ENCODE measurements at regions not wholly inside any gene's neighbourhood (a gene's known extent, or its start where the extent isn't known, plus 50 kb on each side); places are given as distances from the start of the nearest gene placed in this dataset.

DNA sequence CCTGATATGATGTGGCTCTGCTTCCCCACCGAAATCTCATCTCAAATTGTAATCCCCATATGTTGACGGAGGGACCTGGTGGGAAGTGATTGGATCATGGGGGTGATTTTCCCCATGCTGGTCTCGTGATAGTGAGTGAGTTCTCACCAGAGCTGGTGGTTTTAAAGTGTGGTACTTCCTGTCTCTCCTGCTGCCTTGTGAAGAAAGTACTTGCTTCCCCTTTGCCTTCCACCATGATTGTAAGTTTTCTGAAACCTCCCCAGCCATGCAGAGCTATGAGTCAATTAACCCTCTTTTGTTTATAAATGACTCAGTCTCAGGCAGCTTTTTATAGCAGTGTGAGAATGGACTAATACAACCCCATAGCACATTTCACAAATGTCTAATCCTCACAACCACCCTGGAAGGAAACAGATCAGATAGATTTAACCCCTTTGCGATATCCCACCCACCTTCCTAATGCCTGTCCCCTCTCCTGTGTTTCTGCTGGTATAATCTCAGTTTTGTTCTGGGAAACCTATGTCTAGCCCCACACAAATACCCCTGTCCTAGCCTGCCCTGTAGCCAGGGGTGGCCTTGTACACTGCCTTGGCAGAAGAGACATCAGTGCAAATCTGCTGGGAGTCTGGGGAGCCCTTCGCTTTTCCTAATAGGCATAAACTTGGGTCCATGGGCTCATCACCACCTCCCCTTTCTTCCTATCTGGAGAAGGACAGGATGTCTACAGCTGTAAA lies 157.0 kb upstream of the RAI14 start:
- in situ Hi-C loops (cut with MboI; ENCODE audit: low sequenced_read_pairs), result loop anchor here (25.0 kb wide), 1 partner anchor 513 kb away; no protein-coding TSS in a partner anchor

DNA sequence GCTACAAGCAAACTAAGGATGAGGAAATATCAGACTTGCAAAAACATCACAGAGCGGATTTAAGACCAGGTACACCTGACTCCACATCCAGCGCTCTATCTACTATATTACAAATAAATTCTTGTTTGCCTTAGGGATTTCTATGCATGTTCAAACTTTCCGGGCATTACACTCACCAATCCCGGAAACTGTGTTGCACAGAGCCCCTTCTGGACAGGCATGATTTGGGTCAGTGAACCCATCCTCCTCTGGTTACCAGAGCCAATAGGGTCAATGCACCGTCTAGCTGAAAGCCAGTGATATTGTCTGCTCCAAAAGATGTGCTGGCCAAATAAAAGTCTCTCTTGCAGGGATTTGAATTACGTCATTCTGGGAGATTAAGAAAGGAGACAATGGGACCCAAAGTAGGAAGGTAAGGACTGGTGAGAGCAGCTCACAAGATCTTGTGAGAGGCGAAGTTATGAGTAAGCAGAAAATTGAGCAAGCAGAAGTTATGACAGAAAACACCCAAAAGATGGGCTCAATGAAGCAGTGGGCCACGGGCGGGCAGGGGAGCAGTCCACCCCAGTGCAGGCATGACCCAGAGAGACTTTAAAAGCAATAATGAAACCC lies 155.8 kb upstream of the RAI14 start:
- in situ Hi-C loops (cut with MboI; ENCODE audit: low sequenced_read_pairs), result no loop called here

DNA sequence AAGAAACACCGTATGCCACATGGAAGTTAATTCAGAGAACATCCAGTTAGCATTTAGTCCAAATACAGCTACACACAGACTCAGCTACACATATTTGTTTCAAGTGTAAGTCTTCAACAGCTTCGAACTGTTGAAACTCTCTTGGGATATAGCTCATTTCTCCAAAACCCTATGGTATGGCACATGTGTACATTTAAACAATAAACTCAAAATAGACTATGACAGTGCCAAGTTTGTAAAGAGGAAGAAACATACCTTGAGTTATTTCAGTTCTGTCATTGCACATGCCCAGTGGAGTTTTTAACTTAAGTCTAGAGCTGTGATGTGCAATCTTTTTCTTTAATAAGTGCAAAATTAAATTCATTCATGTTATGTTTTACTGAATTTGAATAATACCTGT lies 155.1 kb upstream of the RAI14 start:
- in situ Hi-C loops (cut with MboI; ENCODE audit: low sequenced_read_pairs), result no loop called here

DNA sequence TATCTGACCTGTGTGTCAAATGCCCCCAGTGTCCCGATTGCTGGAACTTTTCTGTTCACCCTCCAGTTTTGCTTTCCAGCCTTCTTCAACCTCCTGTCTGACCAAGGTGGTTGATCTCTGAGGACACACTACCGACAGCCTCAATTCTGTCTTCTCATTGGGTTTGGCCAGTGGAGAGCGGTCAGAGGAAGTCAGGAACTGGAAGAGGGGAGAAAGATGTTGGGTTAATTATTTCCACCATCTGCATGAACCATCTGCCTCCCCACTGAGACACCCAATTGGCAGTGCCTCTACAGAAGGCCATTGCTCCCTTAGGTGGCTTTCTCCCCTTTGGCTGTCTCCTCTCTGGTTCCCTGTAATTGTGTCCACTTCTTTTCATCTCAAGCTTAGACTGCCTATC lies 154.3 kb upstream of the RAI14 start:
- in situ Hi-C loops (cut with MboI; ENCODE audit: low sequenced_read_pairs), result no loop called here

- in situ Hi-C loops (cut with MboI; ENCODE audit: low sequenced_read_pairs), result no loop called here
These were observed 153.5 kb upstream of the RAI14 start for GRCh38 chr5:34502581-34502980.

DNA sequence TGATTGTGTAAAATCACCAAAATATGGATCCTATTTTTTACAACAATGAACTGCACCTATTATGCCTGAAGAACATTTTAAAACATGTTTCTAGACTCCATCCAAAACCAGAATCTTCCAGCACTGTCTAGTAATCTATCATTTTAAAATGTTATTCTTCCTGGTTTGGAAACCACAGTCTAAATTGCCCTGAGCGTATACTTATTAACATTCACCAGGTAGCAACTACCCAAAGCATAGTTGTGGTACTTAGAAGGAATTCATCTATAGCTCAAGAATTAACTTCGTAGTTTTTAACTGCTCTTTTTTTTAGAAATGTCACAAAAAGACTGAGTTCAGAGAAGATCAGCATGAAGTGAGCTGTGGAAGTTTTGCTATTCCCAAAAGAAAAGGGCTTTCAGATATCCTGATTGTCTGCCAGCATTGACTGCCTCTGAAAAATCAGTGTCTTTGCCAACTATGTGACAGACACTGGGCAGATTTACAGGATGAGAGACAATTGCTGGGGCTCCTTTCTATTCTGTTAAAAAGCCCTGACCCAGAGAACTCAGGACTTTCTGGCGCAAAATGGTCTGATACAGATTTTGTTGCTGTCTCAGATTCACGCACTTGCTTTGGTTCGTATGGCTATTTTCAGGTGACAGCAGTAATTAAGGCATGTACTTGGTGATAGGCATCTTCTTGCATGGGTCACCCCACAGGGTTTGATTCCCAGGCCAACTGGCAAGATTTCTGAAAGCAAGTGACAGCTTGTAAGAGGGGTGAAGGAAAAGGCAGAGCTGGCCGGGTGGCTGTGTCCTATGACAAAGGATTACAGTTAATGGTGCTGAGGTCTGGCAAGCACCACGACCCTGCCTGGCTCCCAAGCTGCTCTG lies 152.5 kb upstream of the RAI14 start:
- in situ Hi-C loops (cut with MboI; ENCODE audit: low sequenced_read_pairs), result no loop called here

GRCh38 chr5:34504967-34505366 lies 151.2 kb upstream of the RAI14 start:
- in situ Hi-C loops (cut with MboI; ENCODE audit: low sequenced_read_pairs), result no loop called here

GRCh38 chr5:34505731-34506130 lies 150.4 kb upstream of the RAI14 start:
- in situ Hi-C loops (cut with MboI; ENCODE audit: low sequenced_read_pairs), result no loop called here

- in situ Hi-C loops (cut with MboI; ENCODE audit: low sequenced_read_pairs), result no loop called here
These were observed 148.2 kb upstream of the RAI14 start for GRCh38 chr5:34507933-34508332.

DNA sequence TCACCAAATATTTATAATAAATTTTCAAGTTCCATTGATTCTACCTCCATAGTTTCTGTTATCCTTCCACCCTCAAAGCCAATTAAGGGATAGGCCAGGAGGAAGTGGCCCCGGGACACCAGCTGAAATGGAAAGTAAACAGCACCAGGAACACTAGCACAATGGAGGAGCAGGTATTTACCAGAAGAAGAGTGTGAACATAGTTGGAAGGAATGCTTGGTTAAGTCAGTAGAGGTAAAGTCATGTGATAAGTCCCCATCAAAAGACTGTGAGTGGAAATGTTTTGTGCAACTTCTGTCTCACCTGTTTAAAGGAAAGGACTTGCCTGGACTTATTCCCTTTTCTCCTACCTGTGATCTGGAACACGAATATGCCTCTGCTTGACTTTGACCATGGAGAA lies 146.7 kb upstream of the RAI14 start:
- in situ Hi-C loops (cut with MboI; ENCODE audit: low sequenced_read_pairs), result no loop called here

DNA sequence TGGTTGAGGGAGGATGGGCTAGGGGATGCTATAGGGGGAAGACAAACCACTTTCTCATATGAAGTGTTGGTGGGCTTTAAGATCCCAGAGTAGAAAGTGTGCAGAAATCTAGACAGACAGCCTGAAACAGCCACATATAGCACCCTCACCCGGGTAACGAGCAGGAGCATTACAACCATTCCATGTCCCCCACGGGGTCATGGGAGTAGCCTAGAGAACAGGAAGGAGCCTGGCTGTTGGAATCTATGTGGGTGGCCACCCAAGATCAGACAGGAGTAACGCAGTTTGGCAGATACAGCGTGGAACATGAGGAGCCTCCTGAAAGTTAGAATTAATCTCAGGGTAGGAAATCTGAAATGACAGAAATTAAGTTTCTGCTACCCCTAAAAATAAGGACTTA lies 146.1 kb upstream of the RAI14 start:
- in situ Hi-C loops (cut with MboI; ENCODE audit: low sequenced_read_pairs), result no loop called here

DNA sequence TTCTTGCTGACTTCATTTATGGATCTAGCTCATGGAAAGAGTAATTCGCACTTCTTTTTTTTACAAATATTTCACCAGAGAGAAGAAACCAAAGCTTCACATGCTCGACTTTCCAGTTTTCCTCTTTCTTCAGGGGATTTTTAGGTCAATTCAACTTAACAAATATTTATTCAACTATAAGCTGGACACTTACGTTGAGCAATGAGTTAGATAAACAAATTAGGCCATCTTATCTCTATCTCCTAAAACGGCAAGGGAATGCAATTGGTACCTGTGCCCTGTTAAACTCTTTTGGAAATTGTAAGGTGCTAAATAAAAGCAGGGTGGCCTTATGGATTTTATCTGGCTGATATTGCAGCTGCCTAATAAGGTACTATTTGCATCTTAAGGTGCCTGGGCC lies 145.1 kb upstream of the RAI14 start:
- in situ Hi-C loops (cut with MboI; ENCODE audit: low sequenced_read_pairs), result no loop called here

DNA sequence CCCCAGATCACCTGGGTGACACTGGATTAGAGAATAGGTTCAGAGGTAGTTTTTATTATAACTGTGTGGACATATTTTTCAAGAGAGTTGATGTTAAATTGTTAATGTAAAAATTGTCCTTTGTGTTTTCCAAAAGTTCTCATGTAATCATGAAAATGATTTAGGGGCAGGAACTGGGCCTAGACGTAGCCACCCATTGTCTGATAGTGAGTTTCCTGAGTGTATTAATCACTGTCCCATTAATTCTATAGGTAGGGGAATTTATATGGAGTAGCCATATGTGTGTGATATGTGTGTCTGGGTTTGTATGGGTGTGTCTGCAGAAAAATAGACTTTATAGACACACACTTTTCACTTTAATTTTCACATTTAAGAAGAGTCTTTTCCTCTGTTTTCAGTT lies 144.6 kb upstream of the RAI14 start:
- in situ Hi-C loops (cut with MboI; ENCODE audit: low sequenced_read_pairs), result no loop called here

GRCh38 chr5:34511915-34512314 lies 144.2 kb upstream of the RAI14 start:
- in situ Hi-C loops (cut with MboI; ENCODE audit: low sequenced_read_pairs), result no loop called here

DNA sequence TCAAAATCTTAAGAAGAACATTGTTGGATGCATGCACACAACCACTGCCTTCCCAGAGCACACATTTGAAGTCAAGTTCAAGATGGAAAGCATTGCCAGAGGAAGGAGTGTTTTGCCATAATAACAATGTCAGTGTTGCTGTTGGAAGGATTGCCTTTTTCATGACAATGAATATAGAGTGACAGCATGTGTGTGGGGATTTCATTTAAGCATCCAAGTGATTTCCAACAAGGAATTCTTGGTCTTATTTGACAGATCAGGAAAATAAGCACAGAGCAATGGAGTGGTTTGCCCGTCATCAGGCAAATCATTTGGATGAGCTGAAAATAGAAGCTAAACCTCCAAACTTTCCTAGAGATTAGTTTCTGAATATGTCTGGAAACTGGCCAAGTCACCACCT lies 140.0 kb upstream of the RAI14 start:
- in situ Hi-C loops (cut with MboI; ENCODE audit: low sequenced_read_pairs), result no loop called here

GRCh38 chr5:34516686-34517085 lies 139.4 kb upstream of the RAI14 start:
- in situ Hi-C loops (cut with MboI; ENCODE audit: low sequenced_read_pairs), result no loop called here

DNA sequence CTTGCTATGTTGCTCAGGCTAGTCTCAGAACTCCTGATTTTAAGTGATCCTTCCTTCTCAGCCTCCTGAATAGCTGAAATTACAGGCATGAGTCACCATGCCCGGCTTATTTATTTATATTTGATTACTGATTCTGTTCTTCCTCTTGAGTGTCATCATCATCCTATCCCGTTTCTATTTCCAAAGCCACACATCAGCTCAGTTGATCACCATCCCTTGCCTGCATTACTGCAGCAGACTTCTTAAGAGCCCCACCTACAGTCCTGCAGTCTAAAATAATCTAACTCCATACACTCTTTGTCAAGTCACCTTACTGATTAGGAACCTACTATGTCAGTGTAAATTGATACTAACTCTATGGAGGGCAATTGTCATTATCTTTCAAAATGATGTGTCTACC lies 138.9 kb upstream of the RAI14 start:
- in situ Hi-C loops (cut with MboI; ENCODE audit: low sequenced_read_pairs), result no loop called here

DNA sequence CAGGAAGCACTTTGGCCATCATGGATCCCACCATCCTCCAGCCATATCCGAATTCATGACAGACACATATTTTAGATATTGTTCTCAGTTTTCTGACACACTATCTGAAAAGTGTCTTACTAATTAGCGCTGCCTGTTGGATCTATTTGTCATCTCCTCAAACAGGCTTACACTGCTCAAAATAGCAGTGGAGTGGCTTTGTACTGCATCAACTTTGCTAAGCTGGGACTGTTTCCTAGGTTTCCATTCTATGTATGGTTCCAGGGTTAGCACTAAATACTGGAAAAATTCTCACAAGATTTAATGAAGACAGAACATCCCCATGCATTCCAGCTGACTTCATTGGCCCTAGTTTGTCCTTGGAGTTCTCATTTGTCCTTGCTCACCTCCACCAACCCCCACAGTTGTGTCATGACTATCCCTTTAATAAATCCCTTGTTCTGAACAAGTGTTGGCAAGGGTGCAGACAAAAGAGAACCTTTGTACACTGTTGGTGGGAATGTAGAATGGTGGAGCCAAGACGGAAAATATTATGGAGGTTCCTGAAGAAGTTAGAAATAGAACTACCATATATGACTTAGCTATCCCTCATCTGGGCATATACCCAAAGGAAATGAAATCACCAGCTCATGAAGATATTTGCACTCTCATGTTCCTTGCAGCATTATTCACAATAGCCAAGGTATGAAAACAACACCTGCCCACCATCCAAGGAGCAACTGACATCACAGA lies 136.5 kb upstream of the RAI14 start:
- in situ Hi-C loops (cut with MboI; ENCODE audit: low sequenced_read_pairs), result no loop called here

DNA sequence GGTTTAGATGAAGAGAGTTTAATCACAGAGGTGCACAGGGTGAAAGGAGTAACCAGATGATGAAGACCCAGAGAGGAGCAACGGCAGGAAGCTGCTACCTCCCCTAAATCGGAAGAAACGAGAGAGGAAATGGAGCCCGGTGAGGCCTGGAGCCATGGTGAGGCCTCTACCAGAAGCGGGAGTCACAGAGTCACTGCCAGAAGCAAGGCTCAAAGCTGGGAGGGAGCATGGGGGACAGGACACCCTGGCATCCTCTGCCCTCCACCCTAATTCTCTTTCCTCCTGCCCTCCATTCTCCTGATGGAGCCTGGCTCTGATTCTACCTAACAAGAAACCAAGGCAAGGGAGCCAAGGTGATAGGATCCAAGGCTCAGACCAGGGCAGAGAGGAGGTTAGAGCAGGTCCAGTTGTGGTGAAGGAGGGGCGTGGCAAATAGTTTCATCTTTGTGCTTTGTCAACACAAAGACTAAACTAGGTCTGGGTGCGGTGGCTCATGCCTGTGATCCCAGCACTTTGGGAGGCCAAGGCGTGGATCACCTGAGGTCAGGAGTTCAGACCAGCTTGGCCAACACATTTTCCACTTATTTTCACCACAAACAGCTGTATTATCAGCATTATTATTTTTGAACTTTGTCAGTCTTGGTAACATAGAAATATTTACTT lies 134.4 kb upstream of the RAI14 start:
- in situ Hi-C loops (cut with MboI; ENCODE audit: low sequenced_read_pairs), result no loop called here

DNA sequence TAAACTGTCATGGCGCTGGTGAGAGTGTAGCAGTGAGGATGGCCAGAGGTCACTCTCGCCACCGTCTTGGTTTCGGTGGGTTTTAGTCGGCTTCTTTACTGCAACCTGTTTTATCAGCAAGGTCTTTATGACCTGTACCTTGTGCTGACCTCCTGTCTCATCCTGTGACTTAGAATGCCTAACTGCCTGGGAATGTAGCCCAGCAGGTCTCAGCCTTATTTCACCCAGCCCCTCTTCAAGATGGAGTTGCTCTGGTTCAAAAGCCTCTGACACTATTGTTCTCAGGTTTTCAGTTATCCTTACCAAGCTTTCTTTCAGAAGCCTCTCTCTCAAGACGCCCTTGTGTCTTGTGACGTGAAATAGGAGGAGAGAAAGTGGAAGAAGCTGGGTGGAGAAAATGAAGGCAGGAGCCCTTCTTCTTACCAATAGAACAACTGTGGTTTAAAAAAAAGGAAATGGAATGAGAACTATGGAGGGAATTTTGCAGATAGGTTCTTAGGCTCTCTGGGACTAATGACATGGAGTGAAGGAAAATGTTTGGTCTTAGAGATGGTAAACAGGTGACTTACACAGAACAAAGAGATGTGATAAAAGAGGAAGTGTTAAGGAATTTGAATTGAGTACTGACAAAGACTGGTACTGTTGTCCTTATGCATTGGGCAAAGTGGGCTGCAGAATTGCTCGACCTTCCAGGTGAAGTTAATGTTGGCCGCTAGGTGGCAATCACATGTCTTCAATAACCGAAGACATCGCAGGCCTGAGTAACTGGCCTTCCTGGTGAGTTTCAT lies 133.3 kb upstream of the RAI14 start:
- in situ Hi-C loops (cut with MboI; ENCODE audit: low sequenced_read_pairs), result no loop called here
